Esophagus squamous epithelium (tissue), 4 donors: ENCODE measurements at regions not wholly inside any gene's neighbourhood (a gene's known extent, or its start where the extent isn't known, plus 50 kb on each side); places are given as distances from the start of the nearest gene placed in this dataset.

Experiments used
- CTCF ChIP-seq, 6 experiments: fragments of 450-650 bp in 4 of 6; fragments of 200-600 bp in 2 of 6; sonication (generic) in 2 of 6; IDR thresholded peaks; one replicate each; pipeline ENCODE4 v1.5.1; 2016 to 2019; ENCODE audit warnings: antibody characterized with exemption in 6 of 6, mild to moderate bottlenecking in 4 of 6, moderate library complexity in 4 of 6
- POLR2A ChIP-seq, 4 donors: fragments of 450-650 bp; IDR thresholded peaks; one replicate each; pipeline ENCODE4 v1.6.1; 2017; ENCODE audit warnings: antibody characterized with exemption in 4 of 4, mild to moderate bottlenecking in 4 of 4, moderate library complexity in 3 of 4

GRCh38 chr12:105508096-105508495 is 177.6 kb downstream of the C12orf75 start:
- TF ChIP-seq CTCF (IDR thresholded peaks at IDR 0.05) (no peak), POLR2A (IDR thresholded peaks at IDR 0.05) (no peak)
